Bone marrow (tissue), 2 donors: ENCODE measurements at regions not wholly inside any gene's neighbourhood (a gene's known extent, or its start where the extent isn't known, plus 50 kb on each side); places are given as distances from the start of the nearest gene placed in this dataset.
"Not testable (repeated sequence)": the region's sequence is repeated elsewhere in the genome, so short reads cannot be mapped to it uniquely, and the experiment has no call there.

Experiments
- DNase-seq, 2 donors: peaks; one replicate each; lab custom pipeline; 2025; lab: John Stamatoyannopoulos, UW

- DNase-seq, result not testable (repeated sequence)
These were observed 50.5 kb upstream of the MED13L start for GRCh38 chr12:116327992-116328391.

DNA sequence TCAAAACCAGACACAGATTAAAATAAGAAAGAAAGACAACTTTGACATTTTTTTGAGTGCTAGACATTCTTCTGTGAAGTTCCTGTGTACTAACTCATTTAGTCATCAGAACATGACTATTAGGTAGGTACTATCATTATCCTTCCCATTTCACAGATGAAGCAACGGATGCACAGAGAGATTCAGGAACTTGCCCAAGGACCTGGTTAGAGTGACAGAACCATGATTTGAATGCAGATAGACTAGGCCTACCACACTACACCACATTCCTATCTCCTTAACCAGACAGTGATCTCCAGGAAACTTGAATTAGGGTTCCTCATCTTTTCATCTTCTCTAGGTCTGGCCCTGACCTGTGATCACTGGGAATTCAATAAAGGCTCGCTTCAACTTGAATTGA is 54.4 kb upstream of the MED13L start:
- no peak for DNase-seq

DNA sequence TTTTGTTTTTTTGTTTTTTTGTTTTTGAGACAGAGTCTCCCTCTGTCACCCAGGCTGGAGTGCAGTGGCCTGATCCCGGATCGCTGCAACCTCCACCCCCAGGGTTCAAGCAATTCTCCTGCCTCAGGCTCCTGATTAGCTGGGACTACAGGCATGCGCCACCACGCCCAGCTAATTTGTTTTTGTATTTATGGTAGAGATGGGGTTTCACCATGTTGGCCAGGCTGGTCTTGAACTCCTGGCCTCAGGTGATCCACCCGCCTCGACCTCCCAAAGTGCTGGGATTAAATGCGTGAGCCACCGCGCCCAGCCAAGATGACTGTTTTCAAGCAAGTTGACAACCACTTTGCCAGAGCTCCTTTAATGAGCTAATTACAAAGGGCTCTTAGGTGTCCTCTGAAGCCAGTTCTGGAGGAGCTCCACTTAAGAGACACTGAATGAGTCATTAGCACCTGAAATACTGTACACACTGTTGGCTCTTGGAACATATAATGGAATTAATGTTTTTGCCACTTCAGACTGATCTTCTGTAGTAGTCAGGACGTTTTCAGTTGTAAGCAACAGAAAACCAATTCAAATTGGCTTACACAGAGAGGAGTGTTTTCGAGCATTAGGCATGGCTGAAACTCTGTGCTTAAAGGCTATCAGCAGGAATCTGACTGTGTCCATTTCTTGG is 55.4 kb upstream of the MED13L start:
- no peak for DNase-seq

GRCh38 chr12:116333402-116333801 is 55.9 kb upstream of the MED13L start:
- no peak for DNase-seq

- peak in 1 of 2 donors; percentile 32 for DNase-seq
These were observed 59.1 kb upstream of the MED13L start for GRCh38 chr12:116336542-116337065.

DNA sequence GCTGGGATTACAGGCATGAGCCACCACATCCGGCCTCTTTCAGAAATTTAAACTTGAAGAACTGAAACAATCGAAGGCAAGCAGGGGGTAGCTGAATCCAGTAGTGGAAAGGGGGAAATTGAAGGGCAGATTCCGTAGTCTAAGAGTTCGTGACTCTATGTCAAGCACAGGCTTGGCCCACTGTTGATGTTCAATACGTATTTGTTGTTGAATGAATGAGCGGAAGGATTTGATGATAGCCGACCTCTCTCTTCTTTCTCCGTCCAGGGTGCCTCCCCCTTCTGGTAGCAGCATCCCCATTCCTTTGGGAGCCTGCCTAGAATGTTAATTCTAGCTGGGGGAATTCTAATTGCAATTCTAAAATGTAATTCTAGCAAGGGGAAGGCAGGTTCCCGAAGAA is 59.8 kb upstream of the MED13L start:
- DNase-seq, result no peak

- no peak for DNase-seq
These were observed 60.8 kb upstream of the MED13L start for GRCh38 chr12:116338064-116338846.

GRCh38 chr12:116339062-116339461 is 61.6 kb upstream of the MED13L start:
- no peak for DNase-seq

- DNase-seq, result no peak
These were observed 62.4 kb upstream of the MED13L start for GRCh38 chr12:116339800-116340371.

- DNase-seq, result no peak
These were observed 65.9 kb upstream of the MED13L start for GRCh38 chr12:116343331-116343884.

DNA sequence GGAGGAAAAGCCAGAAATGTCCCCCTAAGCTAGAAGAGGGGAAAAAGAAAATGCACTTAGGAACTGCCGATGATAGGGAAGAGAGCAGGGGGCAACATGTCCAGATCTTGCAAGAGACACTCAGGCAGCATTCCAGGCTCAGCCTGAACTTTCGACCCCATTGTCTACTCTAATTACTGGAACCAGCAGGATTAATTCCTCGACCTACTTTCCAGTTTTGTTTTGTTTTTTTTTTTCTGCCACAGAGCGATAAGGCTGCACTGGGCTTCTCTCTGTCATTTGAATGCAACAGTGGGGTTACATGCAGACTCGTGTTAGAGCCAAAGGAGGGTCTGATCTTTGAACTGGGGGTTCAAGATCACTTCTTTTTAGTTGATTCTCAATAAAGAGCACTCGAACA is 68.7 kb upstream of the MED13L start:
- DNase-seq, result no peak

DNA sequence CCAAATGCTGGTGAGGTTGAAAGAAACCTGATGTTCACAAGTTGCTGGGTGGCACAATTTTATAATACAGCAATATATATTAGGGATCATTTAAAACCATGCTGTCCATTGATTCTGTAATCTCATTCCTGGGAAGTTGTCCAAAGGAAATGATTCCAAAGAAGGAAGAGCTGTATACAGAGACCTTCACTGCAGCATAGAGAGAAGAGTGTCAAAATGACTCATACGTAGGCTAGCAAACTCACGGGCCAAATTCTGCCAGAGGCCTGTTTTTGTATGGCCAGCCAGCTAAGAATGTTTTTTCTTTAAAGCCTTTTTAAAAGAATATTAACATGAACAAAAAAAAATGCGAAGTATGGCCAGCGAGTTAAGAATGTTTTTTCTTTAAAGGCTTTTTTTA is 69.2 kb upstream of the MED13L start:
- no peak for DNase-seq

DNA sequence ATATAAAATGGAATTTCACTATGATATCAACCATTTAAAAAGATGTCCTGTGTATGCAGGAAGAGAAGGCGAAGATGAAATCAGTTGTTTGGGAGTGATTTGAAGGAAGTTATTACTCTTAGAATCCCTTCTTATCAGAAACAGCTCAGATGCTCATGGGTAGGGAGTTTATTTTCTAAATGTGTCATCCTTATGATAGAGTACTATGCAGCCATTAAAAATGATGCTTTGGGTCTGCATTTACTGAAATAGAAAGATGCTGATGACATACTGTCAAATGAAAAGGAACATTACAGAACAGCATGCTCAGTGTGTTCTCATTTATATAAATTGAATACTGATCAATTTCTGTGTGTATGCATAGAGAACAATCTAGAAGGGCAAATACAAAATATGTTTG is 69.8 kb upstream of the MED13L start:
- no peak for DNase-seq

- no peak for DNase-seq
These were observed 74.9 kb upstream of the MED13L start for GRCh38 chr12:116352315-116352835.

- no peak for DNase-seq
These were observed 76.5 kb upstream of the MED13L start for GRCh38 chr12:116353958-116354357.

DNA sequence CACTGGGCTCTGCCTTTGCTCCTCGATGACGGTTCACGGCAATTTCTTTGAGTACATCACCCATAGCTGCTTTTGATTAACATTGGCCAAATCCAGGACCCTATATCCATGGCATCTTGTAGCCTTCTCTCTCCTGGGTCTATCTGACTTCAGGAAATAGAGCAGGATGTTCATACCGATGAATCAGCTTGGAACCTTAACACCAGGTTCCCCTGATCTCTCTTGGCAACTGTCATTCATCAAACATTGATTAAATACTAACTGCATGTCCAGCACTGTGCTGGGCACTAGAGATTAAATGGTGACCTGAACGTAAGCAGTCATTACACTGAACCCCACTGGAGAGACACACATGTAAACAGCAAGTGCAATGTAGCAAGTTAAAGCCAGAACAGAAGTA is 77.0 kb upstream of the MED13L start:
- no peak for DNase-seq

GRCh38 chr12:116354950-116355783 is 77.7 kb upstream of the MED13L start:
- no peak for DNase-seq

DNA sequence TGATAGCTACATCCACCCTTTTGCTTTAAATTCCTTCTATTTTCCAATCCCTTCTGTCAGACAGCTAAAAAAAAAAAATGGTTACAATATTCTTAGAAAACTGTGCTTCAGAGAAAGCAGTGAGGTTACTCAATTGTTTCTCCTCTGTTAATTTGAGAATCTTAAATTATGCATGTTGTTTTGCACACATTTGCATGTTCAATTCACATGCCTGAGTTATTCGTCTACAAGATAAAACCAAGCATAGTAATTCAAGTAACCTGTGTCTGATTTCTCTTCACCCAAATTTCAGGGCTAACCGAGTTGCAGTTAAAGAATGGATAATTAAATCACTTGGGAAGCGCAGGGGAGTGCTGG is 81.0 kb upstream of the MED13L start:
- no peak for DNase-seq

GRCh38 chr12:116358893-116359761 is 81.6 kb upstream of the MED13L start:
- DNase-seq, result peak; percentile 46 to 90

DNA sequence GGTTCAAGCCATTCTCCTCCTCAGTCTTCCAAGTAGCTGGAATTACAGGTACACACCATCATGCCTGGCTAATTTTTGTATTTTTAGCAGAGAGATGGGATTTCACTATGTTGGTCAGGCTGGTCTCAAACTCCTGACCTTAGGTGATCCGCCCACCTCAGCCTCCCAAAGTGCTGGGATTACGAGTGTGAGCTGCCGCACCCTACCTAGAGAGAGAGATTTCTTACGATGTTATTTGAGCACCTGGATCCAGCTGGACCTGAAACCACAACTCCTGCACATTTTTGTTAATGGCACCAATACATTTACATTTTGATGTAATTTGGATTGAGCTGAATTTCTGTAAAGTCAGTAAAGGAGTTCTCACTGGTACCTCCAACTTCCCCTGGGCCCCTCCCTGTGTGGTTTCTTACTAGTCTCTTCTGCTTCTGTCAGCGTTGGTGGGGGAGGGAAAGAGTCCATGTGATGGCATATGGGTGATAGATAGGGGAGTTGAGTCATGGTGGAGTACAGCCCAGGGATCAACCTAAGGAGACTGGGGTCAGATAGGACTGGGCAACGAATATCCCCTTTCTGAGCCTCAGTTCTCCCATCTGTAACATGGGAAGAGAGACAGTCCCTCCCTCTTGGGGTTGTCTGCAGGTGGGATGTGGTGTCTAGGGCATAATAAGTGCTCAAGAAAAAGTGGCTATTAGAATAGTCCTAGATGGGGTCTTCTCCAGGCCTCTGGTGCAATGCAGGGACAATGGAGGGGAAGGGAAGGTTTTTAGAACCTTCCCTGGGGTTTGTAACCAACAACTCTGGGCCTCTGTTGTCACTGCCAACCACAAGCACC is 83.3 kb upstream of the MED13L start:
- peak; percentile 11 to 58 for DNase-seq
